Sigmoid colon (tissue), 4 donors: ENCODE measurements at regions not wholly inside any gene's neighbourhood (a gene's known extent, or its start where the extent isn't known, plus 50 kb on each side); places are given as distances from the start of the nearest gene placed in this dataset.

Experiments used
- POLR2AphosphoS5 ChIP-seq, 4 donors: sonication (generic); formaldehyde crosslinking; IDR thresholded peaks; one replicate each; pipeline ENCODE4 v1.6.1; 2017; ENCODE audit warnings: antibody characterized with exemption in 4 of 4
- TF ChIP-seq, protein P1 (sequence below), 4 experiments: fragments of 450-650 bp in 3 of 4; fragments of 200-600 bp in 1 of 4; IDR thresholded peaks; one replicate each; pipeline ENCODE4 v1.5.1; 2016 to 2019; ENCODE audit warnings: antibody characterized with exemption in 4 of 4, mild to moderate bottlenecking in 3 of 4, moderate library complexity in 2 of 4

DNA sequence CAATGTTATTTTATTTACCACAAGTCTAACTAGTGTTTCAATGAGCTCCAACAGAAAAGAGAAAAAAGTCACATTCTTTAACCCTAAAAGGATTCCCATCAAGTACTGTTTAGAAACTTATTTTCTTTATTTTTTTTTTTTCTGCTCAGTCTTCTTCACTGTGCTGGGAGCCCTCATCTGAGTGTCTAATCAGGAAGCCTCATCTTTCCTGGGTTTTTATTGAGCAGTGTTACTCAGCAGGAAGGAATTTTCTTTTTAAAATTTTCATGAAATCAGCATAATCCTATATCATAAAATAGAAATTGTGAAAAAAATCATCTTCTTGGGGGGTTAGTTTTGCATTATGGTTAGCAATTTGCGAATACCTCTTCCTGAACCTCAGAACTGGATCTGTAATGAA, 453.8 kb downstream of the CDH2 start:
- TF ChIP-seq POLR2AphosphoS5 (IDR thresholded peaks at IDR 0.05): no peak
- TF ChIP-seq, protein P1, sequence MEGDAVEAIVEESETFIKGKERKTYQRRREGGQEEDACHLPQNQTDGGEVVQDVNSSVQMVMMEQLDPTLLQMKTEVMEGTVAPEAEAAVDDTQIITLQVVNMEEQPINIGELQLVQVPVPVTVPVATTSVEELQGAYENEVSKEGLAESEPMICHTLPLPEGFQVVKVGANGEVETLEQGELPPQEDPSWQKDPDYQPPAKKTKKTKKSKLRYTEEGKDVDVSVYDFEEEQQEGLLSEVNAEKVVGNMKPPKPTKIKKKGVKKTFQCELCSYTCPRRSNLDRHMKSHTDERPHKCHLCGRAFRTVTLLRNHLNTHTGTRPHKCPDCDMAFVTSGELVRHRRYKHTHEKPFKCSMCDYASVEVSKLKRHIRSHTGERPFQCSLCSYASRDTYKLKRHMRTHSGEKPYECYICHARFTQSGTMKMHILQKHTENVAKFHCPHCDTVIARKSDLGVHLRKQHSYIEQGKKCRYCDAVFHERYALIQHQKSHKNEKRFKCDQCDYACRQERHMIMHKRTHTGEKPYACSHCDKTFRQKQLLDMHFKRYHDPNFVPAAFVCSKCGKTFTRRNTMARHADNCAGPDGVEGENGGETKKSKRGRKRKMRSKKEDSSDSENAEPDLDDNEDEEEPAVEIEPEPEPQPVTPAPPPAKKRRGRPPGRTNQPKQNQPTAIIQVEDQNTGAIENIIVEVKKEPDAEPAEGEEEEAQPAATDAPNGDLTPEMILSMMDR (IDR thresholded peaks at IDR 0.05): no peak
